HG03432 (cell line): ENCODE measurements at regions not wholly inside any gene's neighbourhood (a gene's known extent, or its start where the extent isn't known, plus 50 kb on each side); places are given as distances from the start of the nearest gene placed in this dataset.

Experiments
- ATAC-seq: cut with Tn5 transposase; IDR thresholded peaks from one replicate; pipeline ENCODE4 v1.9.1; 2021; ENCODE audit warnings: mild to moderate bottlenecking, moderate library complexity; ENCODE audit not compliant: unreplicated experiment

DNA sequence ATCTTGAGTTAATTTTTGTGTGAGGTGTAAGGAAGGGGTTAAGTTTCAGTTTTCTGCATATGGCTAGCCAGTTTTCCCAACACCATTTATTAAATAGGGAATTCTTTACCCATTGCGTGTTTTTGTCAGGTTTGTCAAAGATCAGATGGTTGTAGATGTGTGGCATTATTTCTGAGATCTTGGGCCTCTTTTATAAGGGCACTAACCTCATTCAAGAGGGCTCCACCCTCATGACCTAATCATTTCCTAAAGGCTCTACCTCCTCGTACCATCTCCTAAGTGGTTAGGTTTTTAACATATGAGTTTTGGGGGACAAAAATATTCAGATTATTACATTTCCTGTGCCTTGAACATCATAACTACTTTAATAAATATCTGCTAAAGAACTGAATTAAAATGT lies 510.9 kb downstream of the UTRN start:
- ATAC-seq = no peak

DNA sequence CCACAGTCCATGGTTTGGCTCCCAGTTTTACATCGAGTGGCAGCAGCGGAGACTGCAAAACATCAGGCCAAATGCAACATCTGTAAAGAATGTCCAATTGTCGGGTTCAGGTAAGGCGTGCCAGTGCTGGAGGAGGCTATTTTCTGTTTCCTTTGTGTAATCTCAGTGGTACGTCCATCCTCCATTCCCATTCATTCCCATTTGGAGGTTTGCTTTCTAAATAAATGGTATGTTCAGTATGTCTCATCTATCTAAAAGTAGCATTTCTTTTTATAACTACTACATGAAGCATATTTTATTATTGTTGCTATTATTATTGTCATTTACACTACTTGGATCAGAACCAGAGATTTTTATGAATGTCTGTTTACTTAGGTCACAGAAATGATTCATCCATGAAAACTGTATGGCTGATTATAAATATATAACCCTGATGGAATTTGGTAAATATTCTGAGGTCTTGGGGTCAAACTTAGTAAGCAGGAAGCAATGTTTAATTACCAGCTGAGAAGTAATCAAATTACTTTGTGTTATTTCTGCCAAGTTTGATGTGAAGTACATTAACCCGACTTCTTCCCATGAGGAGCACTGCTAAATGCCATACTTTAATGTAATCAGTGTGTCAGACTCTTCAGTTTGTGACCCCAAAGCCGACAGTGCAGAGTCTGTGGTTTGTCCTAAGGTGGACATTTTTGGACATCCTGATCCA lies 512.9 kb downstream of the UTRN start:
- ATAC-seq = no peak

GRCh38 chr6:144804246-144804790 lies 519.2 kb downstream of the UTRN start:
- ATAC-seq = no peak

GRCh38 chr6:144805049-144805448 lies 519.9 kb downstream of the UTRN start:
- no peak for ATAC-seq

DNA sequence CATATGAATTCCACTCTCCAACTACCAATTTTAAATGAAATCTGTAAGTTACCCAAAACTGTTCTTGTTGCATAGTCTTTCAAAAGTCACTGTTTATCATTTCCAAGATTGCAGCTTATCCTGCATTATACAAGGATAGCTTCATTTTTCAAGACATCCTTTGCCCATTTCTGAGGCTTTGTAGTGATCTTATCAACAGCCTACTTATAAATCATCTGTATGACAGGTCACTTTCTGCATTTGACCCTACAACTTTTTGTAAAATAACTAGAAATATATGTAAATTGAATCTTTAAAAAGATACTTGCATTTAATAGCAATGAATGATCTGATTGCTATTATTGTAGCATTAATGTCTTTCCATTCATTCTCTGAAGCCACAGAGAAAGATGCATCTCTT lies 521.1 kb downstream of the UTRN start:
- ATAC-seq = no peak

- ATAC-seq = no peak
These were observed 524.0 kb downstream of the UTRN start for GRCh38 chr6:144809120-144809519.

- ATAC-seq = no peak
These were observed 524.8 kb downstream of the UTRN start for GRCh38 chr6:144809969-144810368.

DNA sequence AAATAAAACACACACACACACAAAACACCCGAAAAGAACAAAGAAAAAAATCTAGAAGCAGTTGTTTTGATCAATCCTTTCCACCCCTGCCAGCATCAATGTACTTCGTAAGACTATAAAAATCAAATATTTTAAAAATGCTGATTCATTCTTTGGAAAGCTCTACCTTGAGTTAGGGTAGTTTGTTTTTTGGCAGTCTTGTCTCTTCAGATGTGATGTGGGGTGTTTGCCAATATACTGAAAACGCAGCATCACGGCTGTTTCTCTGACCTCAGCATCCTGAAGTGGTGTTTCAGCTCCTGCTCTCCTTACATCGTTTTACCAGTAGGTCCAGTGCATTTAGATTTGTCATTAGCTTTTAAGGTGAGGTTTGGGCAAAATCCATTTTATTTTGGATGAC lies 526.0 kb downstream of the UTRN start:
- ATAC-seq = no peak

GRCh38 chr6:144816936-144817335 lies 531.8 kb downstream of the UTRN start:
- ATAC-seq = no peak

- ATAC-seq = no peak
These were observed 535.1 kb downstream of the UTRN start for GRCh38 chr6:144820270-144820669.

DNA sequence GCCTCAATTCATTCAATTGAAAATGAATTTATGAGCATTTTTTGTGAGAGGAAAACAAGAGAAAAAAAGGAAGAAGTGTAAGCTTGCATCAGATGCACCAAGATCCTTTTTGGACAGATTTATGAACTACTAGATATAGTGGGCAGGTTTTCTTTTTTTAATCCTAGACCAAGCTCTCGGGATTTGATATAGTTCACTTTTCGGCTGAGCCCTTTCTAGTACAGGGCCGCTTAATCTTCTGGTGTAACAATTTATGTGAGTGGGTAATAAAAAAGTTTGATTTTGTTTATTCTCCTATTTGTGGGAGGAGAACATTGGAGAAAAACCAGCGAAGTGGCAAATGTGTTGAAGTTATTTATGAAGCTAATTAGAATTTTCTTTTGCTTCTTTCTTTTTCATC lies 538.0 kb downstream of the UTRN start:
- no peak for ATAC-seq

- no peak for ATAC-seq
These were observed 538.9 kb downstream of the UTRN start for GRCh38 chr6:144824018-144824417.

GRCh38 chr6:144834426-144835038 lies 549.4 kb downstream of the UTRN start:
- ATAC-seq = no peak

GRCh38 chr6:144835322-144835973 lies 550.3 kb downstream of the UTRN start:
- no peak for ATAC-seq

- ATAC-seq = no peak
These were observed 555.5 kb downstream of the UTRN start for GRCh38 chr6:144840619-144841018.

DNA sequence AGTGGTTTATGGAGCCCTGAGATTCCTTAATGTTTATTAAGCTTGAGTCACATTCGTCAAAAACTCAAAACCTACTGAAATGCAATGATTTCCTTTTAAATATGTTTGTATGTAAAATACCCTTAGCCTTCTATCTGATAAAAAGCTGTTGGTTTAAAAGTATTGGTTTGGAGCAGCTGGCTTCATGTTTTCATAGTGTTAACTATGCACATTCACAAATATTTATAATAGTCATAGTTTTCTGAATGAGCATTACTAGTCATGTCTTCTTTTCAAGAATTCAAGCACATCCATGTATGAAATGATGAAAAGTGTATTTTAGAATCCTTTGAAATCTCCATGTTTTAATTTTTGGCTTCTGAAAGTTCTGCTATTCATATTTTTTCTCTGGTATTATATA lies 558.6 kb downstream of the UTRN start:
- ATAC-seq = no peak

DNA sequence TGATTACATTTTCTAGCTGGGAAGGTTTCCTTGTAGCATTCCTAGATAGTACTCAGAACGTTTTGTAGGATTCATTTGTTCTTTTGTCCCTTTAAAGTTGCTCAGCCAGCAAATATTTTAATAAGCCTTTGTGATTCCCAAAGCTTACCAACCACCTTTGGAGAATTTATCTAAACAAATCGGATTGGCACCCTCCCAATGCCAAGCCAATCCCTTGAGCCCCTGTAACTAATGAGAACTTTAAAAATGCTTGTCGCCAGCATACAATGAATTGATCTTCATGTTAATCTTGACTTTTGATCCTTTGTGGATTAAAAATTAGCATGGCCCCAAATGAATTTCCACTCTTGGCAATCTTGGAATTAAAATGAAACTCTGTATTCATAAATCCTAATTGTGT lies 559.5 kb downstream of the UTRN start:
- no peak for ATAC-seq

GRCh38 chr6:144845186-144845585 lies 560.1 kb downstream of the UTRN start:
- no peak for ATAC-seq

- ATAC-seq = no peak
These were observed 562.8 kb downstream of the UTRN start for GRCh38 chr6:144847916-144848315.

DNA sequence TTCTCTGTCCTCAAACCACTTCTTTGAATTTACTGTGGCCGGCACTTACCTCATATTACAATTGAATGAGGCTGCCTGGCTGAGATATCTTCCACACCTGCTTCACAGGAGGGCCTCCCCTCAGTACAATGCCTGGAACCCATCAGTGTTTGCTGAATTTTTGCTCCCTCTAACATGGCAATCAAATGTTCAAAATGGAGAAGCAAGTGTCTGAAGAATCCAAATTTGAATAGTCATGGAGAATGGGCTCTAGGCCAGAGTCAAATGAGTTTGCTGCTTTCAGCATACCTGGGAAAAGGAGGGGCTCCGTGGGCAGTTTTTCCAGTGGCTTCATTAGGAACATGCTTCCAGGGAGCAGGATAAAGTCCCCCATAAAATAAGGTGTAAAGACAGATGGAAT lies 564.8 kb downstream of the UTRN start:
- no peak for ATAC-seq

DNA sequence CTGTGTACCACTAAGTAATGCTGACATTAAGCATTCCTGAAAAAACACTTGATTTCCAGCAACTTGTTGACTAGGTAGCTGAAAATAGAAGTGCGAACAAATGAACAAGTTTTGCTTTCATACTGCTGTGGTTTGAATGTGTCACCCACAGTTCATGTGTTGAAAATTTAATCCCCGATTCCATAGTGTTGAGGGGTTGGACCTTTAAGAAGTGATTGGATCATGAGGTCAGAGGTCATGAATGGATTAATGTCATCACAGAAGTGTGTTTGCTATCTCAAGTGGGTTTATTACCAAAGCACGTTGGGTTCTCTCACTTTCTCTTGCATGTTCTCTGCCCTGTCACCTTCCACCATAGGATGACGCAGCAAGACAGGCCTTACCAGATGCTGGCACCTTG lies 568.5 kb downstream of the UTRN start:
- no peak for ATAC-seq

DNA sequence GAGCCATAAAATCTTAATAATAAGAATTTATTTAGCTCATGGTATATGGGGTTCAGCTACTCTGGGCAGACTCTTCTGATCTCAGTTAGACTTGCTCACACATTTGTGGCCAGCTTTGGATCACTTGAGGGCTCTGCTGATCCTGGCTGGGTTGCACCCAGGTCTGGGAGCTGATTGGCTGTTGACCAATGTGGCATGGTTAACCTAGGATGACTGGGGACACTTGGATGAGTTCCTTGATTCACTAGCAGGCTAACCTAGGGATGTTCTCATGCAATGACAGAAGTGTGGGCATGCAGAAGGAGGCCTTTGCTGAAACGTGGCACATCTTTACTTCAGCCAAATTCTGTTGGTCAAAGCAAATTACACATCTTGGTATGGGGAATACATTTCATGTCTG lies 569.5 kb downstream of the UTRN start:
- ATAC-seq = no peak
